Fibroblast of skin of abdomen (primary cell): ENCODE measurements at regions not wholly inside any gene's neighbourhood (a gene's known extent, or its start where the extent isn't known, plus 50 kb on each side); places are given as distances from the start of the nearest gene placed in this dataset.
A peak's percentile ranks its signal among the peaks of the same experiment; 100 is the strongest.

Experiments
- DNase-seq: peaks from one replicate; pipeline ENCODE4 v3.0.0-alpha.2; 2013

GRCh38 chr7:24341691-24342413 is 57.9 kb downstream of the NPY start:
- DNase-seq: no peak

GRCh38 chr7:24343614-24344013 is 59.6 kb downstream of the NPY start:
- no peak for DNase-seq

GRCh38 chr7:24346129-24346528 is 62.1 kb downstream of the NPY start:
- no peak for DNase-seq

- no peak for DNase-seq
Observed at GRCh38 chr7:24346716-24347115, 62.7 kb downstream of the NPY start.

GRCh38 chr7:24349339-24349738 is 65.3 kb downstream of the NPY start:
- no peak for DNase-seq

GRCh38 chr7:24354456-24354855 is 70.5 kb downstream of the NPY start:
- DNase-seq: no peak

GRCh38 chr7:24356718-24357386 is 72.9 kb downstream of the NPY start:
- DNase-seq: no peak

GRCh38 chr7:24361001-24361400 is 77.0 kb downstream of the NPY start:
- no peak for DNase-seq

GRCh38 chr7:24365606-24366005 is 81.6 kb downstream of the NPY start:
- no peak for DNase-seq

GRCh38 chr7:24366876-24367275 is 82.9 kb downstream of the NPY start:
- DNase-seq: no peak

- DNase-seq: no peak
Observed at GRCh38 chr7:24368161-24368560, 84.2 kb downstream of the NPY start.

- DNase-seq: no peak
Observed at GRCh38 chr7:24370541-24370940, 86.6 kb downstream of the NPY start.

- no peak for DNase-seq
Observed at GRCh38 chr7:24372961-24373955, 89.3 kb downstream of the NPY start.

- DNase-seq: peak; percentile 65
Observed at GRCh38 chr7:24378871-24379616, 95.1 kb downstream of the NPY start.

GRCh38 chr7:24381894-24382505 is 98.0 kb downstream of the NPY start:
- DNase-seq: peak; percentile 24

- no peak for DNase-seq
Observed at GRCh38 chr7:24383055-24383454, 99.1 kb downstream of the NPY start.

- no peak for DNase-seq
Observed at GRCh38 chr7:24384362-24385030, 100.5 kb downstream of the NPY start.

GRCh38 chr7:24388212-24388611 is 104.2 kb downstream of the NPY start:
- no peak for DNase-seq

GRCh38 chr7:24390376-24391157 is 106.6 kb downstream of the NPY start:
- DNase-seq: no peak

- DNase-seq: no peak
Observed at GRCh38 chr7:24392774-24393173, 108.8 kb downstream of the NPY start.

GRCh38 chr7:24395512-24395911 is 111.5 kb downstream of the NPY start:
- no peak for DNase-seq
